Tongue (tissue), 1 donor: ENCODE measurements at regions not wholly inside any gene's neighbourhood (a gene's known extent, or its start where the extent isn't known, plus 50 kb on each side); places are given as distances from the start of the nearest gene placed in this dataset.
A peak's percentile ranks its signal among the peaks of the same experiment; 100 is the strongest.
"Not testable (repeated sequence)": the region's sequence is repeated elsewhere in the genome, so short reads cannot be mapped to it uniquely, and the experiment has no call there.

Source experiments
- DNase-seq: peaks from one replicate; pipeline ENCODE4 v3.0.0-alpha.2; 2015

GRCh38 chr10:25076506-25077177 lies 60.2 kb downstream of the THNSL1 start:
- DNase-seq = no peak

- DNase-seq = no peak
Measured at GRCh38 chr10:25078658-25079431, 62.4 kb downstream of the THNSL1 start.

GRCh38 chr10:25080880-25081581 lies 64.6 kb downstream of the THNSL1 start:
- DNase-seq = peak; percentile 92

- no peak for DNase-seq
Measured at GRCh38 chr10:25082276-25083204, 66.1 kb downstream of the THNSL1 start.

- DNase-seq = no peak
Measured at GRCh38 chr10:25083546-25084111, 67.2 kb downstream of the THNSL1 start.

GRCh38 chr10:25084447-25084846 lies 68.0 kb downstream of the THNSL1 start:
- no peak for DNase-seq

GRCh38 chr10:25094590-25094989 lies 78.2 kb downstream of the THNSL1 start:
- DNase-seq = no peak

- DNase-seq = no peak
Measured at GRCh38 chr10:25097669-25098411, 77.0 kb upstream of the GPR158 start.

GRCh38 chr10:25100141-25100540 lies 74.7 kb upstream of the GPR158 start:
- DNase-seq = no peak

GRCh38 chr10:25101461-25102146 lies 73.2 kb upstream of the GPR158 start:
- DNase-seq = peak; percentile 11

- DNase-seq = no peak
Measured at GRCh38 chr10:25102147-25102822, 72.5 kb upstream of the GPR158 start.

GRCh38 chr10:25103703-25104102 lies 71.1 kb upstream of the GPR158 start:
- DNase-seq = no peak

GRCh38 chr10:25104441-25104840 lies 70.4 kb upstream of the GPR158 start:
- DNase-seq = no peak

GRCh38 chr10:25105262-25105661 lies 69.5 kb upstream of the GPR158 start:
- no peak for DNase-seq

- DNase-seq = no peak
Measured at GRCh38 chr10:25105743-25106260, 69.0 kb upstream of the GPR158 start.

- no peak for DNase-seq
Measured at GRCh38 chr10:25107756-25108155, 67.0 kb upstream of the GPR158 start.

- DNase-seq = not testable (repeated sequence)
Measured at GRCh38 chr10:25109896-25110295, 64.9 kb upstream of the GPR158 start.

GRCh38 chr10:25112016-25112415 lies 62.8 kb upstream of the GPR158 start:
- no peak for DNase-seq
